ENCODE measurements at regions not wholly inside any gene's neighbourhood (a gene's known extent, or its start where the extent isn't known, plus 50 kb on each side); places are given as distances from the start of the nearest gene placed in this dataset.

DNA sequence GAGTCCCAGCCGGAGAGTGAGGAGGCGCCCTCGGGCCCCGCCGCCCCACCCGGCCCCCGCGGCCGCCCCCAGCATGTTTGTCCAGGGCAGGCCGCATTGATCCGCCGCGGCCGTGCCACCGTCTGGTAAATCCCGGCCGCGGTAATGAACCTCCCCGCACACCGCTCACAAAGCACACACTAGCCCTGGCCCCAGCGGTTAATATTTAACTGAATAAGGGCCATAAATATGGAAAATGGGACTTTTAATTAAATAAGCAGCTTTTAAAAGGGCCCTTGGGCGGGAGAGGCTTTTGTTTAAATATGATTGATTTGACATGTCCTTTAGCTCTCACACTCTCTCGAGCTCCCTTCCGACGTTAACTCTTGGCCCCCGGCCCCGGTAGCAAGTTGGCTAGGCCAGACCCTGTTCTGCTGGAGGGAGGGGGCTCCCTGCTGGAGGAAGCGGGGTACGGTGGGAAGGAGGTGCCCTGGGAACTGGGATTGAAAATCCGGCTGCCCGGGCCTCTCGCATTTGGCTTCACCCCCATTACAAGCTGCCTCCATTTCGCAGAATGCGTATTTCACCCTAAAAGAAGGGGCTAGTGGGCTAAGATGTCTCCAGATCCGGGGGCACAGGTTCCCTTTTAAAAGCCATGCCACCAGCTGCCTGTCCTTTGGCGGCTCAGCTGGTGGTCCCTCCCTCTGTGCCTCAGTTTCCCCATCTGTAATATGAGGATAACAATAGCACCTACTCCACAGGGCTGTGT, 199.8 kb downstream of the RBM19 start:
- DNase-seq: no peak

GRCh38 chr12:113764661-113765060, 201.5 kb downstream of the RBM19 start:
- DNase-seq: no peak

DNA sequence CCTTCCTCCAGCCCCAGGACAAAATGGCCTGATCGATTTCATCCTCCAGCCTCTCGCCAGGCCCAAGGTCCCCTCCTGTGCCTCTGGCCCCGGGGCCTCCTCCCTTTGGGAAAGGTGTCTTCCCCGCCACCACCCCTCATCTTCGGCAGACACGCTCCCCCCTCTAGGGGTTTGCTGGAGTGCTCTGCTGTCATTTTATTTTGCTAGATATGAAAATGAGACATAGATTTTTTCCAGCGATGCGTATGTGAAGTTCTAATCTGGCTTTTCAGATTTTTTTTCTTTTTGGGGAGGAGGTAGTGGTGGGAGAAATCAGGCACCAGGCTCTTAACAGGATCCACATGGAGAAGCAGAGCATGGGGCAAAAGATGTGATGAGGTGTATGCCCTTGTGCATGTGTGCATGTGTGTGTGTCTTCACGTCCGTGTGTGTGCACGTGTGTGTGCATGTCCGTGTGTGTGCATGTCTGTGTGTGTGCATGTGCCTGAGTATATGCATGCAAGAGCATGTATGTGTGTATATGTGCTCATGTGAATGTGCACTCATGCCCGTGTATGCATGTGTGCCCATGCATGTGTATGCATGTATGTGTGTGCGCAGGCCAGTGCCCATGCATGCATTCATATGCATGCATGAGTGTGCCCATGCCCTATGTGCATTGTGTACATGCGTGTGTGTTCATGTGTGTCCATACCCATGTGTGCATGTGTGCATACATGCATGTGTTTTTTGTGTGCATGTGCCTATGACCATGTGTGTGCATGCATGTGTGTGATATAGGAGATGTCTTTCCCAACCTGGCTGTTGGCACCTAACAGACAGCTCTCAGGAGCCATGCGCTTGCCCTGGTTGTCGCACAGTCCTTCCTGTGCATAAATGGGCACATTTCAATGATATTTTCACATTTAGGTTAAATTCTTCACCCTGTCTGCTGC, 203.0 kb downstream of the RBM19 start:
- no peak for DNase-seq

GRCh38 chr12:113762155-113762881, 203.8 kb downstream of the RBM19 start:
- DNase-seq: no peak

DNA sequence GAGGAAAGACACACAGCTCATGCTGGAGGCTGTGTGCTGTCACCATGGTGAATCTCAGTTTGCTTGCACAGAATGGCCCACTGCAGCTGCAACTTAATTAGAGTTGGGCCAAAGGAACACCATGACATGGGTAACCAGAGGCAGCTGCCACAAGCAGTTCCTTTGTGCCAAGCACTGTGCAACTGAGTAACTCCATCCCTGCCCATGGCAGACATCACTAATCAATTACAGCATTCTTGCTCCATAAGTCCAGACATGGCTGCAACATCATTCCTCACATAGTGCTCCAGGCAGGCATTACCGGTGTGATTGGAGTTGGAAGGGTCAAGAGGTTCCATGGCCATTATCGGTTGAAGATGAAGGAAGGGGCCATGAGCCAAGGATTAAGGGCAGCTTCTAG, 207.0 kb downstream of the RBM19 start:
- no peak for DNase-seq

- DNase-seq: no peak
Measured at GRCh38 chr12:113758165-113758924, 207.8 kb downstream of the RBM19 start.

DNA sequence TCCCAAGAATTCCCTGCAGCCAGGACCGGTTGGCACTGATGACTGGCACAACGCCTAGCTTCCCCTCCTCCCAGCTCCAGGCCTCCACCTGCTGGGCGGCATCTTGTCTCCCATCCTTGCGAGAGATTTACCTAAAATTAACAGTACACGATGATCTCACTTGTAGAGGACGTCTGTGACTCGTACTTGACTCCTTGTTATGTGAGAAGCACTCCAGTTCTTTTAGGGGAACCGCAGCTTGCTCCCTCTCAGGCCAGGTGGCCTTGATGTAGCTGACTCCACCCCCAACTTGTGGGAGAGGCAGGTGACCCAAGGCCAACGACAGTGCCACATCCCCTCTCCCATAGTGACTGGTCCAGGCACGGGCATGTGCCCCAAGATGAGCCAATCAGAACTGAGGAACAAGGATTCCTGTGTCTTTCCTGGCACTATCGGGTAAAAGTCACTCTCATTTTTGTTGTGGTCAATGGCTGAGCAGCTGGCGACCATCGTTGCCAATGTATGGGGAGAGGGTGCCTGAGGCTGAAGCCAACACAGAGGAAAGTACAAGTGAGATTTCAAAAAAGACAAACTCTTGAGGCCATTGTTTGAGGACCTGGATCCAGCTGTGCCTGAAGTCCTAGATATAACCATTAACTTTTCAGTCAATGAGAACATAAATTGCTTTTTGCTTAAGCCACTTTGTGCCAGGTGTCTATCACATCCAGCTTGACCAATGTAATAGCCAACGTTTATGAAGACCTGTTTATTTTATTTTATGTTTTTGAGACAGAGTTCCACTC, 208.7 kb downstream of the RBM19 start:
- DNase-seq: peak; percentile 63

DNA sequence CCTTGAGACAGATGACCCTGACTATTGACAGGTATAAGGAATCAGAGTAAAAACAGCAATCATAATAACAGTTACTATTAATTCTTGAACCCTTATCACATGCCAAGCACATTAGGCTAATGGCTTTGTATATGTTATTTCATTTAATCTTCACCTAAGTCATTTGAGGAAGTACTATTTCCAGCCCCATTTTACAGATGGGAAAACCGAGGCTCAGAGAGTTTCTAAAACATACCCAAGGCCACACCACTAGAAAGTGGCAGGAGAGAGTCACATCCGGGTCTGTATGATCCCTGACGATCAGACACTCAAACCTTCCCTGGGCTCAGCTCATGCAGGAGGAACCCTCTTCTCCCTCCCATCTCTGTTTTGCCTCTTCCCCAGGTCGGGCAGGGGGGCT, 209.5 kb downstream of the RBM19 start:
- no peak for DNase-seq

GRCh38 chr12:113755098-113755497, 211.0 kb downstream of the RBM19 start:
- DNase-seq: no peak

DNA sequence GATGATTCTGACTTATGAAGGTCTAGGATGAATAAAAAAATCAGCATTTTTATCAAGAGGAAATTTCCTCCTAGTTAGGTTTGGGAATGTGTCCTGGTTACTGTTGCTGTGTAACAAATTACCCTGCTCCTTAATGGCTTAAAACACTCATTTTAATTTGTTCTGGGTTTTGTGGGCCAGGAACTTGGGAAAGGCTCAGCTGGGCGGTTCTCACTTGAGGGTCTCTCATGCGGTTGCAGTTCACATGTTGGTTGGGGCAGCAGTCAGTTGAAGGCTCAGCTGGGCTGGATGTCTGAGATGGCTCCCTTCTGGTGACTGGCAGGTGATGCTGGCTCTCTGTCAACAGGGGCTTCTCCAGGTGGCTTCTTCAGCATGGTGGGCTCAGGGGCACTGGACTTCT, 214.6 kb downstream of the RBM19 start:
- DNase-seq: no peak

DNA sequence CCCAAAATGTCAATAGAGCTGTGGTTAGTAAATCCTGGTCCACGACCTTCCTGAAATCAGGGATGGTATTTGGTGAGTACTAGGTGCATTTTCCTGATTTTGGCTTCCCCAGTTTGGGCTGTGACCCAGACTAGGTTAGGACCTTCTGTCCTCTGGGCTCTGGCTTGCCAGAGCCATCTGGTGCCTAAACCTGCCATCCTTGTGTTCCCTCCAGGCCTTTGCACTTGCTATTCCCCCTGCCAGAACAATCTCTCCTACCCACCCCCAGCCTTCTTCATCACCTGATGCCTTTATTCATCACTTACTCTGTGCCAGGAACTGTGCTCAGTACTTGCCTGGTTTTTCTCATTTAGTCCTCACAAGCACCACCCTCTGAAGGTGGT, 216.7 kb downstream of the RBM19 start:
- no peak for DNase-seq

GRCh38 chr12:113748707-113749432, 217.3 kb downstream of the RBM19 start:
- DNase-seq: no peak

GRCh38 chr12:113747017-113747416, 219.1 kb downstream of the RBM19 start:
- no peak for DNase-seq

DNA sequence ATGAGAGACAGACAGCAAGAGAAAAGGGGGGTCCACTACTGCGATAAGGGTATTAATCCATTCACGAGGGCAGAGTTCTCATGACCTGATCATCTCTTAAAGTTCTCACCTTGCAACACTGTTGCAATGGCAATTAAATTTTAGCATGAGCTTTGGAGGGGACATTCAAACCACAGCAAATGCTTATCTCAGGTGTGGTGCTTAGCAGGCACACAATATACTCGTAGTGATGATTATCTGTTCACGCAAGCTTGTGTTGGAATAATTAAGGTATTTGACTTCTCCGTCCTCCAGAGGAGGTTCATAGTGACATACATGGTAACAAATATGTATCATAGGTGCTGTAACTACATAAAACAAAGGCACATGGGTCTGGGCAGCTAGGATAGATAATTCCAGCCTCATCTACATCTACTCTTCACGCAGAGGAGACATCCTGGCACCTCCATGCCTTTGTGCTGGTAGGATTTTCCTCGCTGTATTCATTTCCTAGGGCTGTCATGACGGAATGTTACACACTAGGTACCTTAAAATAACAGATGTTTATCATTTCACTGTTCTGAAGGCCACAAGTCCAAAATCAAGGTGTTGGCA, 221.2 kb downstream of the RBM19 start:
- DNase-seq: no peak

DNA sequence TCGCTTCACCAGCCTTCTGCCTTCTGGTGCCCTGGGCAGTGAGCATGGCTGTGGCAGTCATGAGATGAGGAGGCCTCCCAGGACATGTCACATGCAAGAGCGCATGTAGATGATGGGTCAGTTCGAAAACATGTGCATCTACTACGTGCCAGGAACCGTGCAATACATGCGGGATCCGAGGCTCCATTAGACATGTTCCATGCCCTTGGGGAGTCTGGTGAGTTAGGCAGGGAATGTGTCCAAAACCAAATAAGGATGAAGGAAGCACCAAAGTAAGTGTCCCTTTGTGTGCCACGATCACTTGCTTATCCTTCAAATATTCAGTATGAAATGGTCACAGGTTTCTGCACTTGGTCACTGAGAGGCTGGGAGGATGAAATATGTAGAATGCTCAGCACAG, 223.3 kb downstream of the RBM19 start:
- DNase-seq: no peak

GRCh38 chr12:113740699-113741098, 225.4 kb downstream of the RBM19 start:
- DNase-seq: no peak

GRCh38 chr12:113735131-113735530, 231.0 kb downstream of the RBM19 start:
- DNase-seq: no peak

- no peak for DNase-seq
Measured at GRCh38 chr12:113734503-113734902, 231.6 kb downstream of the RBM19 start.

DNA sequence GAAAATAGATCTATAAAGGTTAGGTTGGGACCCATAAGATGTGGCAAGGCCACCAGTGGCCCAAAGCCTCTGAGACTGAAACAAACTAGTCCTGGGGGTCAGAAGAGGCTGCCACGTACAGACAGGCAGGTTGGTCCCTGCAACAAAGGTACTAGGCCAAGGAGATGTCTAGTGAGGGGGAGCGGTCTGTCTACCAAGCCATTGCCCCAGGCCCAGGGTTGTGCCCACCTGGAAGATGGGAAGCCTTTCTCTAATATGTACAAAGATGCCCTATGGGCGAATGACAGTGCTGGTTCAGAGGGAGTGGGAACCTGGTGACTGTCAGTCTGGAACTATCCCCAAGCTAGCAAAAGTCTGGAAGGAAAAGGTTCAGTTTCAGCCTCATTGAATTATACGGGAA, 233.2 kb downstream of the RBM19 start:
- no peak for DNase-seq

DNA sequence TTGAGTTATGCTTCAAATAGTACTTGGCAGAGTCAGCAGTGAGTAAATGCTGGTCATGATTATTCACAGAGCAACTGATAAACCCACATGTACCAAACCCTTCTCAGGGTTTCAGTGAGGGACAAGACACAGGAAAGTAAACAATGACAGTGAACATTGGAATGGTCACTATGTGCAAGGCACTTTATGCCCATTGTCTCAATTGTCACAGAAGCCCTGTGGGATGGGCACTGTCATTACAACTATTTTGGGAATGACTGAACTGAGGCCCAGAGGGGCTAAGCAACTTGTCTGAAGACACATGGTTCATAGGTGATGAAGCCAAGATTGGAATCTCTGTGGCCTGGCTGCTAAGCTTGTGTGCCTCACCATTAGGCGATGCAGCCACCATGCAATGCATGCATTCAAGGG, 238.5 kb downstream of the RBM19 start:
- DNase-seq: no peak

All from DMS79 treated with DMSO at 0.1 percent for 48 hours (cell line).